Liver (tissue), 7 donors: ENCODE measurements at regions not wholly inside any gene's neighbourhood (a gene's known extent, or its start where the extent isn't known, plus 50 kb on each side); places are given as distances from the start of the nearest gene placed in this dataset.

Experiments used
- DNase-seq: peaks from one replicate; pipeline ENCODE4 v3.0.0-alpha.2; 2017; ENCODE audit warnings: low spot score
- H3K27ac ChIP-seq, 2 donors: one replicate each; pipeline ENCODE4 v1.7.0; 2013; ENCODE audit warnings: inconsistent platforms in 2 of 2, low read length in 2 of 2, control low read depth in 1 of 2, low read depth in 1 of 2, mild to moderate bottlenecking in 1 of 2
- H3K27me3 ChIP-seq, 4 donors: one replicate each; pipeline versions ENCODE4 v1.6.1 to v1.7.0; 2013; ENCODE audit warnings: low read length in 3 of 4, inconsistent platforms in 1 of 4, mild to moderate bottlenecking in 1 of 4, moderate library complexity in 1 of 4; ENCODE audit not compliant: control insufficient read depth in 4 of 4, insufficient read depth in 4 of 4
- H3K36me3 ChIP-seq, 4 donors: one replicate each; pipeline versions ENCODE4 v1.6.1 to v1.7.0; 2013; ENCODE audit warnings: low read length in 3 of 4, mild to moderate bottlenecking in 3 of 4, low read depth in 1 of 4, moderate library complexity in 1 of 4; ENCODE audit not compliant: control insufficient read depth in 4 of 4, insufficient read depth in 3 of 4
- H3K4me1 ChIP-seq, 4 donors: one replicate each; pipeline versions ENCODE4 v1.6.1 to v1.7.0; 2013; ENCODE audit warnings: low read length in 3 of 4, mild to moderate bottlenecking in 3 of 4, moderate library complexity in 1 of 4; ENCODE audit not compliant: control insufficient read depth in 4 of 4, insufficient read depth in 4 of 4
- H3K4me3 ChIP-seq, 3 donors: one replicate each; pipeline versions ENCODE4 v1.6.1 to v1.7.0; 2013; ENCODE audit warnings: low read length in 3 of 3, control low read depth in 1 of 3, low read depth in 1 of 3, mild to moderate bottlenecking in 1 of 3
- H3K9ac ChIP-seq, 2 donors: one replicate each; pipeline ENCODE4 v1.7.0; 2013; ENCODE audit warnings: low read length in 2 of 2, mild to moderate bottlenecking in 2 of 2, moderate library complexity in 2 of 2, control low read depth in 1 of 2, low read depth in 1 of 2
- H3K9me3 ChIP-seq, 4 donors: one replicate each; pipeline versions ENCODE4 v1.6.1 to v1.7.0; 2013; ENCODE audit warnings: low read length in 3 of 4; ENCODE audit not compliant: control insufficient read depth in 4 of 4
- EGR1 ChIP-seq, 2 donors: IDR thresholded peaks; 2 replicates each; pipeline ENCODE4 v1.6.1; 2016 to 2018; ENCODE audit warnings: antibody characterized with exemption in 2 of 2, low read depth in 2 of 2
- FOXA1 ChIP-seq: IDR thresholded peaks from 2 replicates; pipeline ENCODE4 v1.6.1; 2016; ENCODE audit warnings: antibody characterized with exemption
- FOXA2 ChIP-seq: IDR thresholded peaks from 2 replicates; pipeline ENCODE4 v1.6.1; 2016; ENCODE audit warnings: antibody characterized with exemption
- GABPA ChIP-seq, 2 donors: IDR thresholded peaks in 1 of 2; conservative IDR thresholded peaks in 1 of 2; 2 replicates each; pipeline ENCODE4 v1.6.1; 2016; ENCODE audit warnings: antibody characterized with exemption in 2 of 2, mild to moderate bottlenecking in 1 of 2, moderate library complexity in 1 of 2
- HNF4A ChIP-seq, 2 donors: conservative IDR thresholded peaks; 2 replicates each; pipeline ENCODE4 v1.6.1; 2016; ENCODE audit warnings: antibody characterized with exemption in 2 of 2, mild to moderate bottlenecking in 2 of 2
- HNF4G ChIP-seq: IDR thresholded peaks from 2 replicates; pipeline ENCODE4 v1.6.1; 2016; ENCODE audit warnings: antibody characterized with exemption
- JUND ChIP-seq, 2 donors: IDR thresholded peaks; 2 replicates each; pipeline ENCODE4 v1.6.1; 2016; ENCODE audit warnings: antibody characterized with exemption in 2 of 2
- MAX ChIP-seq: IDR thresholded peaks from 2 replicates; pipeline ENCODE4 v1.6.1; 2016; ENCODE audit warnings: antibody characterized with exemption
- NR2F2 ChIP-seq: IDR thresholded peaks from 2 replicates; pipeline ENCODE4 v1.6.1; 2016; ENCODE audit warnings: antibody characterized with exemption
- RAD21 ChIP-seq, 2 donors: IDR thresholded peaks; 2 replicates each; pipeline ENCODE4 v1.6.1; 2016; ENCODE audit warnings: antibody characterized with exemption in 2 of 2, mild to moderate bottlenecking in 2 of 2
- RXRA ChIP-seq, 2 donors: IDR thresholded peaks; 2 replicates each; pipeline ENCODE4 v1.6.1; 2017 to 2018; ENCODE audit warnings: antibody characterized with exemption in 2 of 2, mild to moderate bottlenecking in 1 of 2
- SP1 ChIP-seq: IDR thresholded peaks from 2 replicates; pipeline ENCODE4 v1.6.1; 2018; ENCODE audit warnings: antibody characterized with exemption, mild to moderate bottlenecking
- TAF1 ChIP-seq: conservative IDR thresholded peaks from 2 replicates; pipeline ENCODE4 v1.6.1; 2016; ENCODE audit warnings: antibody characterized with exemption, mild to moderate bottlenecking
- YY1 ChIP-seq: IDR thresholded peaks from 2 replicates; pipeline ENCODE4 v1.6.1; 2016; ENCODE audit warnings: antibody characterized with exemption, mild to moderate bottlenecking
- ZBTB33 ChIP-seq: IDR thresholded peaks from 2 replicates; pipeline ENCODE4 v1.6.1; 2016; ENCODE audit warnings: antibody characterized with exemption
- WGBS: extraction: QIAGEN DNeasy Blood & Tissue Kit; methylation state at CpG from one replicate; pipeline ENCODE4 v1.1.7; 2013; 5-methylcytosine and 5-hydroxymethylcytosine counted together
- TF ChIP-seq, protein P1 (sequence below): IDR thresholded peaks from 2 replicates; pipeline ENCODE4 v1.6.1; 2016; ENCODE audit warnings: antibody characterized with exemption
- donor health status: healthy.
- donor health status: healthy.
- donor health status: healthy.
- donor health status: healthy.

DNA sequence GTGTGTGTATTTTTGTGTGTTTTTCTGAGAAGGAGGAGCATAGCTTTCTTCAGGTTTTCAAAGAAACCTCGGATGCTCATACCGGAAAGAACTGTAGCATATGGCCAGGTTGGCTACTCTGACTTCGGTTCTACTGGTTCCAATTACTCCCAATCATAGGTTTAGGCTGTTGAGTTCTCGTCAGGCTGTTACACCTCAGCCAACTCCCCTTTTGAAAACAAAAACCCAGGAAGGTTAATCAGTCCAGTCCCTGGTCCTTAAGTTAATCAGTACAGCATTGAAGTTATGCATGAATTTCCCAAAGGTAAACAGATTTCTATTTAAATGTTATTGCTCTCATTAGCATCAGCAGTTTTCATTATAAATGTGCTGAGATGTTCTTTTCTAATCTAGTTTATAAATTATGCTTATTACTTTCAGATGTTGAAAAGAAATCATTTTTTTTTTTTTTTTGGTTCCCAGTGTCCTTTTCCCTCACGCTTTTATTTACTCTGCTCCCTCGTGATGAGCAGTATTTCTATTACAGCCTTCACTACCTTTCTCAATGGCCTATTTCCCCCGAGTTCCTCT is 111.0 kb downstream of the NPIPB5 start:
- H3K36me3 ChIP-seq: no peaks in the 10 kb centered on the region
- no peaks in the 10 kb centered on the region for H3K4me1 ChIP-seq
- 54% methylated on average over 7 of the region's 7 CpGs for WGBS
- TF ChIP-seq TAF1 (no peak), MAX (no peak), RAD21 (IDR thresholded peaks at IDR 0.05) (no peak), YY1 (no peak), GABPA (IDR thresholded peaks at IDR 0.05 in 1 of 2, conservative IDR thresholded peaks at IDR 0.05 in 1 of 2) (no peak), FOXA2 (no peak), FOXA1 (no peak), EGR1 (IDR thresholded peaks at IDR 0.05; ENCODE audit: low read depth in 2 of 2) (no peak), HNF4G (no peak), NR2F2 (no peak), JUND (IDR thresholded peaks at IDR 0.05) (no peak), ZBTB33 (no peak), RXRA (IDR thresholded peaks at IDR 0.05) (no peak), HNF4A (conservative IDR thresholded peaks at IDR 0.05) (no peak)
- TF ChIP-seq, protein P1, sequence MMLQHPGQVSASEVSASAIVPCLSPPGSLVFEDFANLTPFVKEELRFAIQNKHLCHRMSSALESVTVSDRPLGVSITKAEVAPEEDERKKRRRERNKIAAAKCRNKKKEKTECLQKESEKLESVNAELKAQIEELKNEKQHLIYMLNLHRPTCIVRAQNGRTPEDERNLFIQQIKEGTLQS: no peak
- H3K9ac ChIP-seq: no peak overlapping the region
- peaks cover 0 to 7% (median 0%) of the 10 kb centered on the region in 4 donors for H3K27me3 ChIP-seq
- H3K4me3 ChIP-seq: no peak overlapping the region
- H3K27ac ChIP-seq: no peak overlapping the region
- peaks cover 0 to 3% (median under 1%) of the 10 kb centered on the region in 4 donors for H3K9me3 ChIP-seq
- DNase-seq: no peak

DNA sequence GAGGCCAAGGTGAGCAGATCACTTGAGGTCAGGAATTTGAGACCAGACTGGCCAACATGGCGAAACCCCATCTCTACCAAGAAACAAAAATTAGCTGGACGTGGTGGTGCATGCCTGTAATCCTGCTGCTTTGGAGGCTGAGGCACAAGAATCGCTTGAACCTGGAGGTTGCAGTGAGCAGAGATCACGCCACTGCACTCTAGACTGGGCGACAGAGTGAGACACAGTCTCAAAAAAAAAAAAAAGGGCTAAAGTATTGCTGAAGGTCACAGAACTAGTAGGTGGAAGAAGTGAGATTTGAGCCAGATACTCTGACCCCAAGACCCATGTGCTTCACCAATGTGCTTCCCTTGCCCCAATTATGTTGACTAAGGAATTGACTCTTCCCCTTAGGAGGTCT is 112.0 kb downstream of the NPIPB5 start:
- Histone ChIP-seq H3K27me3 (peaks cover 0 to 7% (median 0%) of the 10 kb centered on the region in 4 donors), H3K27ac (no peak overlapping the region), H3K4me1 (no peaks in the 10 kb centered on the region), H3K9me3 (peaks cover 0 to 3% (median under 1%) of the 10 kb centered on the region in 4 donors), H3K9ac (no peak overlapping the region), H3K36me3 (no peaks in the 10 kb centered on the region), H3K4me3 (no peak overlapping the region)
- WGBS: 78% methylated on average over 5 of the region's 5 CpGs
- no peak for TF ChIP-seq TAF1
- DNase-seq: no peak

GRCh38 chr16:22623351-22623781 is 112.7 kb downstream of the NPIPB5 start:
- H3K4me3 ChIP-seq: no peak overlapping the region
- WGBS: 73% methylated on average over 2 of the region's 2 CpGs
- no peak overlapping the region for H3K9ac ChIP-seq
- H3K4me1 ChIP-seq: no peaks in the 10 kb centered on the region
- no peak for TF ChIP-seq FOXA1
- no peak for TF ChIP-seq TAF1
- TF ChIP-seq HNF4A (conservative IDR thresholded peaks at IDR 0.05): no peak
- no peak for TF ChIP-seq YY1
- TF ChIP-seq ZBTB33: no peak
- no peak for TF ChIP-seq SP1
- no peak for TF ChIP-seq GABPA (IDR thresholded peaks at IDR 0.05 in 1 of 2, conservative IDR thresholded peaks at IDR 0.05 in 1 of 2)
- no peaks in the 10 kb centered on the region for H3K36me3 ChIP-seq
- H3K27ac ChIP-seq: no peak overlapping the region
- peaks cover 0 to 3% (median under 1%) of the 10 kb centered on the region in 4 donors for H3K9me3 ChIP-seq
- no peak for DNase-seq
- H3K27me3 ChIP-seq: peaks cover 0 to 7% (median 0%) of the 10 kb centered on the region in 4 donors
